Sigmoid colon (tissue), 4 donors: ENCODE measurements at regions not wholly inside any gene's neighbourhood (a gene's known extent, or its start where the extent isn't known, plus 50 kb on each side); places are given as distances from the start of the nearest gene placed in this dataset.

ENCODE experiments used
- POLR2A ChIP-seq, 2 donors: fragments of 450-650 bp; IDR thresholded peaks; one replicate each; pipeline ENCODE4 v1.6.1; 2016; ENCODE audit warnings: antibody characterized with exemption in 2 of 2, mild to moderate bottlenecking in 2 of 2, moderate library complexity in 2 of 2
- POLR2AphosphoS5 ChIP-seq, 4 donors: sonication (generic); formaldehyde crosslinking; IDR thresholded peaks; one replicate each; pipeline ENCODE4 v1.6.1; 2017; ENCODE audit warnings: antibody characterized with exemption in 4 of 4
- TF ChIP-seq, protein P1 (sequence below), 4 experiments: fragments of 450-650 bp in 3 of 4; fragments of 200-600 bp in 1 of 4; IDR thresholded peaks; one replicate each; pipeline ENCODE4 v1.5.1; 2016 to 2019; ENCODE audit warnings: antibody characterized with exemption in 4 of 4, mild to moderate bottlenecking in 3 of 4, moderate library complexity in 2 of 4

DNA sequence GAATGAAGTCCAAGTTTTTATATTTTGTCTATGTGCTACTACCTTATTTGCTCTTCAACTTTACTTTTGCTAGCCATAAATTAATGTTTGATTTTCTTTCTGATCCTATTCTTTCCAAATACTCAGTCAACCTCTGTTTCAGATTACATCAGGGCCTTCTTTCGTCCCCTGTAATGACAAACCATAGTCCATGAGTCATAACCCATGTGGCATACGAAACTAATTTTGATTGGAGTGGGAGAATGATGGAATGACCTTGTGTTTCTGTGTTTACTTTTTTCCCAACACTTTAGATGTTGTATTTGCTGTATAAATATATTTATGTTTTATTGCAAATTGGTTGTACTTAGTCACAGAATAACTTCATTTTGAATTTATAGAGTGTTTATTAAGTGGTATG lies 1043.1 kb downstream of the DTWD2 start:
- TF ChIP-seq, protein P1, sequence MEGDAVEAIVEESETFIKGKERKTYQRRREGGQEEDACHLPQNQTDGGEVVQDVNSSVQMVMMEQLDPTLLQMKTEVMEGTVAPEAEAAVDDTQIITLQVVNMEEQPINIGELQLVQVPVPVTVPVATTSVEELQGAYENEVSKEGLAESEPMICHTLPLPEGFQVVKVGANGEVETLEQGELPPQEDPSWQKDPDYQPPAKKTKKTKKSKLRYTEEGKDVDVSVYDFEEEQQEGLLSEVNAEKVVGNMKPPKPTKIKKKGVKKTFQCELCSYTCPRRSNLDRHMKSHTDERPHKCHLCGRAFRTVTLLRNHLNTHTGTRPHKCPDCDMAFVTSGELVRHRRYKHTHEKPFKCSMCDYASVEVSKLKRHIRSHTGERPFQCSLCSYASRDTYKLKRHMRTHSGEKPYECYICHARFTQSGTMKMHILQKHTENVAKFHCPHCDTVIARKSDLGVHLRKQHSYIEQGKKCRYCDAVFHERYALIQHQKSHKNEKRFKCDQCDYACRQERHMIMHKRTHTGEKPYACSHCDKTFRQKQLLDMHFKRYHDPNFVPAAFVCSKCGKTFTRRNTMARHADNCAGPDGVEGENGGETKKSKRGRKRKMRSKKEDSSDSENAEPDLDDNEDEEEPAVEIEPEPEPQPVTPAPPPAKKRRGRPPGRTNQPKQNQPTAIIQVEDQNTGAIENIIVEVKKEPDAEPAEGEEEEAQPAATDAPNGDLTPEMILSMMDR (IDR thresholded peaks at IDR 0.05), result no peak
- TF ChIP-seq POLR2A (IDR thresholded peaks at IDR 0.05) (no peak), POLR2AphosphoS5 (IDR thresholded peaks at IDR 0.05) (no peak)
